Parathyroid adenoma (tissue), 2 donors: ENCODE measurements at regions not wholly inside any gene's neighbourhood (a gene's known extent, or its start where the extent isn't known, plus 50 kb on each side); places are given as distances from the start of the nearest gene placed in this dataset.

Experiments used
- H2AFZ ChIP-seq: fragments of 300-600 bp; sonication (generic); one replicate; pipeline ENCODE4 v1.7.0; 2017; ENCODE audit warnings: antibody characterized with exemption, mild to moderate bottlenecking
- H3K27ac ChIP-seq: fragments of 300-600 bp; sonication (generic); one replicate; pipeline ENCODE4 v1.7.0; 2017
- H3K27me3 ChIP-seq: fragments of 300-600 bp; sonication (generic); one replicate; pipeline ENCODE4 v1.7.0; 2017; ENCODE audit warnings: low read length; ENCODE audit not compliant: control insufficient read depth, insufficient read depth
- H3K36me3 ChIP-seq: fragments of 300-600 bp; sonication (generic); one replicate; pipeline ENCODE4 v1.7.0; 2017; ENCODE audit warnings: low read length; ENCODE audit not compliant: control insufficient read depth, insufficient read depth
- H3K4me1 ChIP-seq: fragments of 300-600 bp; sonication (generic); one replicate; pipeline ENCODE4 v1.7.0; 2017; ENCODE audit warnings: control low read depth
- H3K4me2 ChIP-seq: fragments of 300-600 bp; sonication (generic); one replicate; pipeline ENCODE4 v1.7.0; 2017; ENCODE audit warnings: low read length
- H3K4me3 ChIP-seq: fragments of 300-600 bp; sonication (generic); one replicate; pipeline ENCODE4 v1.7.0; 2017; ENCODE audit warnings: low read depth, low read length
- H3K79me2 ChIP-seq: fragments of 300-600 bp; sonication (generic); one replicate; pipeline ENCODE4 v1.7.0; 2017; ENCODE audit warnings: control low read depth
- H3K9ac ChIP-seq: fragments of 300-600 bp; sonication (generic); one replicate; pipeline ENCODE4 v1.7.0; 2017; ENCODE audit warnings: mild to moderate bottlenecking
- H3K9me3 ChIP-seq: fragments of 300-600 bp; sonication (generic); one replicate; pipeline ENCODE4 v1.7.0; 2017; ENCODE audit warnings: low read length; ENCODE audit not compliant: control insufficient read depth
- CTCF ChIP-seq: fragments of 300-600 bp; sonication (generic); IDR thresholded peaks from one replicate; pipeline ENCODE4 v1.7.0; 2017; ENCODE audit warnings: antibody characterized with exemption, mild to moderate bottlenecking
- donor health status: primary hyperparathyroidism.

GRCh38 chr2:2763351-2764000 is 432.4 kb upstream of the MYT1L start:
- H3K9me3 ChIP-seq = no peaks in the 10 kb centered on the region
- no peaks in the 10 kb centered on the region for H3K36me3 ChIP-seq
- peaks cover 32% of the 10 kb centered on the region for H3K4me1 ChIP-seq
- no peak for TF ChIP-seq CTCF
- no peaks in the 10 kb centered on the region for H3K27me3 ChIP-seq
- H3K4me3 ChIP-seq = no peak overlapping the region
- H3K79me2 ChIP-seq = no peaks in the 10 kb centered on the region
- H3K27ac ChIP-seq = peak overlapping the region; percentile 99
- peak overlapping the region; percentile 39 for H3K4me2 ChIP-seq
- H2AFZ ChIP-seq = peak overlapping the region; percentile 88
- no peak overlapping the region for H3K9ac ChIP-seq

DNA sequence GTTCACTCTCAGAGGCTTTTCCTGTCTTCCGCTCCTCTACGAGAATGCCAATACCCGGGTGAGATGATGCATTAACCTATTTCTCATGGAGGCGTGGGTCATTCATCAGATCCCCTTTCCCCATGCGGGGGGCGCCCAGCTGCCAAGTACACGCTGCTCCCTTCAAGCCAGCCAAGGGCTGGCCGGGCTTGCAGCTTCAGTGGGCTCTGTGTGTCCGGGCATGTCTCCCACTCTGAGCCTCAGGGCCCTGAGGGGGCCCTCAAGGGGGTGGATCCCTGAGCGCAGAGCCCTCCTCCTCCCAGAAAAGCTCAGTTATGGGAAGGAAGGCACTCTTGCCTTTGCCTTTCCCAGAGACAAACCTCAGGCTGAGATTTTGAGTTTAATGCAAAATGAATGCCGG is 431.8 kb upstream of the MYT1L start:
- H3K79me2 ChIP-seq = no peaks in the 10 kb centered on the region
- no peak overlapping the region for H3K4me3 ChIP-seq
- H3K4me2 ChIP-seq = no peak overlapping the region
- no peak for TF ChIP-seq CTCF
- H3K9ac ChIP-seq = no peak overlapping the region
- H3K27ac ChIP-seq = peak overlapping the region; percentile 99
- H3K27me3 ChIP-seq = no peaks in the 10 kb centered on the region
- peak overlapping the region; percentile 88 for H2AFZ ChIP-seq
- H3K4me1 ChIP-seq = peaks cover 32% of the 10 kb centered on the region
- H3K9me3 ChIP-seq = no peaks in the 10 kb centered on the region
- H3K36me3 ChIP-seq = no peaks in the 10 kb centered on the region

- H2AFZ ChIP-seq = peak overlapping the region; percentile 88
- no peaks in the 10 kb centered on the region for H3K27me3 ChIP-seq
- no peaks in the 10 kb centered on the region for H3K9me3 ChIP-seq
- TF ChIP-seq CTCF = no peak
- no peak overlapping the region for H3K4me3 ChIP-seq
- H3K4me2 ChIP-seq = no peak overlapping the region
- peak overlapping the region; percentile 99 for H3K27ac ChIP-seq
- no peaks in the 10 kb centered on the region for H3K36me3 ChIP-seq
- no peak overlapping the region for H3K9ac ChIP-seq
- H3K4me1 ChIP-seq = peaks cover 33% of the 10 kb centered on the region
- no peaks in the 10 kb centered on the region for H3K79me2 ChIP-seq
Observed at GRCh38 chr2:2762166-2762908, 431.3 kb upstream of the MYT1L start.

DNA sequence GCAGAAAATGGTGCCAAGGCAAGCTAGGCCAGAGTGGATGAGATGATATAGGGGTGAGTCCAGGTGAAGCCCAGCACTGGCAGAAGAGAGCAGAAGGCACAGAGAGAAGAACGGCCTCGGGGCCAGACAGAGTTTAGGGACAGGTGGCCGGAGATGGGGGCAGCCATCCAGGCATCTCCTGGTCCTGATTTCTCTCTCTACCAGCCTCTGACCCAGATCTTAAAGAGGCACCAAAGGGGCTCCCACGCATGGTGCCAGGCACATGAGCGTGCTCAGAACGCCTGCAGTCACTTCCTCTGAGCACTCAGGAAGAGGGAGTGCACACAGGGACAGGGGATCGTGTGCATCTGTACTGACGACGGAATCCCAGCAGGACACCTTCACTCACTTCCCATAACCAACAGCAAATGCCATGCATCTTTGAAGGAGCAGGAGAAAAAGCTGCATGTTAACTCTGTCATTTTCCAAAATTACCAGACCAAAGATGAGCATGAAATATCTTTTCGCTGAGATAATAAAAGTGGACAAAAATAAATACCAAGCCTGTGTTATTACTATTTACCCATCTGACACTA is 427.8 kb upstream of the MYT1L start:
- no peaks in the 10 kb centered on the region for H3K27me3 ChIP-seq
- TF ChIP-seq CTCF = no peak
- H3K4me1 ChIP-seq = peaks cover 25% of the 10 kb centered on the region
- H3K9me3 ChIP-seq = no peaks in the 10 kb centered on the region
- no peak overlapping the region for H3K9ac ChIP-seq
- H3K79me2 ChIP-seq = no peaks in the 10 kb centered on the region
- H2AFZ ChIP-seq = no peak overlapping the region
- no peak overlapping the region for H3K4me3 ChIP-seq
- no peak overlapping the region for H3K27ac ChIP-seq
- H3K36me3 ChIP-seq = no peaks in the 10 kb centered on the region
- H3K4me2 ChIP-seq = no peak overlapping the region
